CD14-positive monocyte (primary cell): ENCODE measurements at regions not wholly inside any gene's neighbourhood (a gene's known extent, or its start where the extent isn't known, plus 50 kb on each side); places are given as distances from the start of the nearest gene placed in this dataset.

ENCODE experiments used
- DNase-seq, 3 donors: peaks; one replicate each; pipeline ENCODE4 v3.0.0-alpha.2; 2011 to 2022
- H2AFZ ChIP-seq: 2 replicates; pipeline ENCODE4 v1.6.0; 2012; ENCODE audit warnings: mild to moderate bottlenecking, low read depth, low read length, inconsistent platforms; ENCODE audit not compliant: insufficient read depth, poor library complexity, severe bottlenecking
- H3K27ac ChIP-seq, 2 donors: 1 replicate in 1 of 2; 2 replicates in 1 of 2; pipeline ENCODE4 v1.5.1; 2012 to 2013; ENCODE audit warnings: low read length in 2 of 2, control low read depth in 1 of 2, inconsistent platforms in 1 of 2, low read depth in 1 of 2, mild to moderate bottlenecking in 1 of 2
- H3K27me3 ChIP-seq, 2 donors: one replicate each; pipeline versions ENCODE4 v1.6.0 to v1.6.1; 2011 to 2013; ENCODE audit warnings: low read length in 2 of 2; ENCODE audit not compliant: control insufficient read depth in 2 of 2, insufficient read depth in 2 of 2
- H3K36me3 ChIP-seq, 2 donors: replicated peaks in 1 of 2; 1 replicate in 1 of 2; 2 replicates in 1 of 2; pipeline versions ENCODE4 v1.5.1 to v1.6.1; 2012 to 2013; ENCODE audit warnings: low read length in 2 of 2, control low read depth in 1 of 2, inconsistent platforms in 1 of 2, mild to moderate bottlenecking in 1 of 2; ENCODE audit not compliant: insufficient read depth in 2 of 2, control insufficient read depth in 1 of 2
- H3K4me1 ChIP-seq, 2 donors: 1 replicate in 1 of 2; 2 replicates in 1 of 2; pipeline versions ENCODE4 v1.5.1 to v1.6.1; 2012 to 2013; ENCODE audit warnings: low read length in 2 of 2, control low read depth in 1 of 2, inconsistent platforms in 1 of 2, mild to moderate bottlenecking in 1 of 2, moderate library complexity in 1 of 2; ENCODE audit not compliant: insufficient read depth in 2 of 2, control insufficient read depth in 1 of 2
- H3K4me2 ChIP-seq: replicated peaks from 2 replicates; pipeline ENCODE3; 2012; ENCODE audit warnings: low read length, moderate library complexity, mild to moderate bottlenecking; ENCODE audit not compliant: poor library complexity, severe bottlenecking; ENCODE audit errors: extremely low read depth
- H3K4me3 ChIP-seq, 3 experiments: fragments of 200-600 bp in 1 of 3; sonication (generic) in 1 of 3; replicated peaks in 1 of 3; 1 replicate in 2 of 3; 2 replicates in 1 of 3; pipeline ENCODE4 v1.5.1; 2011 to 2013; ENCODE audit warnings: low read length in 3 of 3, mild to moderate bottlenecking in 3 of 3, control low read depth in 2 of 3, low read depth in 2 of 3, inconsistent platforms in 1 of 3, moderate library complexity in 1 of 3
- H3K79me2 ChIP-seq: 2 replicates; pipeline ENCODE4 v1.6.0; 2012; ENCODE audit warnings: mild to moderate bottlenecking, control low read depth, inconsistent platforms, low read length, moderate library complexity; ENCODE audit not compliant: insufficient read depth
- H3K9ac ChIP-seq: 2 replicates; pipeline ENCODE4 v1.6.0; 2017; ENCODE audit warnings: low read length, mild to moderate bottlenecking; ENCODE audit not compliant: insufficient read depth, poor library complexity, severe bottlenecking
- H3K9me3 ChIP-seq, 2 donors: replicated peaks in 1 of 2; 1 replicate in 1 of 2; 2 replicates in 1 of 2; pipeline versions ENCODE4 v1.5.1 to v1.6.1; 2012 to 2013; ENCODE audit warnings: low read length in 2 of 2, control low read depth in 1 of 2; ENCODE audit not compliant: control insufficient read depth in 1 of 2, insufficient read depth in 1 of 2
- H4K20me1 ChIP-seq: 2 replicates; pipeline ENCODE4 v1.6.0; 2012; ENCODE audit warnings: mild to moderate bottlenecking, low read length, control low read depth, moderate library complexity; ENCODE audit not compliant: insufficient read depth
- H3K27ac Mint-ChIP-seq, 7 donors: one replicate each; pipeline ENCODE4 v1.8.0; 2020; ENCODE audit warnings: mild to moderate bottlenecking in 7 of 7, mixed read lengths in 7 of 7, moderate library complexity in 6 of 7, inconsistent platforms in 2 of 7
- H3K27me3 Mint-ChIP-seq, 3 donors: one replicate each; pipeline ENCODE4 v1.8.0; 2021 to 2022; ENCODE audit warnings: low read depth in 3 of 3, mild to moderate bottlenecking in 3 of 3, mixed read lengths in 3 of 3, moderate library complexity in 3 of 3, inconsistent platforms in 1 of 3
- H3K36me3 Mint-ChIP-seq, 2 donors: one replicate each; pipeline ENCODE4 v1.8.0; 2020; ENCODE audit warnings: mixed read lengths in 2 of 2, inconsistent platforms in 1 of 2, mild to moderate bottlenecking in 1 of 2
- H3K4me1 Mint-ChIP-seq: one replicate; pipeline ENCODE4 v1.8.0; 2020; ENCODE audit warnings: mild to moderate bottlenecking, mixed read lengths
- H3K4me3 Mint-ChIP-seq, 2 donors: one replicate each; pipeline ENCODE4 v1.8.0; 2020; ENCODE audit warnings: mild to moderate bottlenecking in 2 of 2, mixed read lengths in 2 of 2, moderate library complexity in 1 of 2
- H3K9me3 Mint-ChIP-seq, 7 donors: one replicate each; pipeline ENCODE4 v1.8.0; 2020 to 2022; ENCODE audit warnings: mixed read lengths in 7 of 7, mild to moderate bottlenecking in 6 of 7, moderate library complexity in 6 of 7, inconsistent platforms in 2 of 7
- CTCF ChIP-seq: fragments of 200-600 bp; IDR thresholded peaks from one replicate; pipeline ENCODE4 v1.8.0; 2022; ENCODE audit warnings: antibody characterized with exemption, mild to moderate bottlenecking
- WGBS: methylation state at CpG from one replicate; pipeline ENCODE4 v1.1.5; 2013; ENCODE audit warnings: missing lambda C conversion rate; ENCODE audit not compliant: insufficient coverage; 5-methylcytosine and 5-hydroxymethylcytosine counted together
- intact Hi-C, 2 donors: fragments of 100-400 bp; cut with micrococcal nuclease; formaldehyde crosslinking; loops; one replicate each; pipeline versions ENCODE4 v1.15.0 to v1.15.1; 2023

- Mint-ChIP-seq H3K4me3 (no peak overlapping the region), H3K4me1 (no peaks in the 10 kb centered on the region), H3K9me3 (peaks cover 35 to 79% (median 69%) of the 10 kb centered on the region in 7 donors), H3K36me3 (no peaks in the 10 kb centered on the region), H3K27ac (no peak overlapping the region), H3K27me3 (no peaks in the 10 kb centered on the region)
- no peak for TF ChIP-seq CTCF
- Histone ChIP-seq H3K79me2 (no peaks in the 10 kb centered on the region), H3K36me3 (no peaks in the 10 kb centered on the region), H3K27ac (no peak overlapping the region), H3K9ac (no peak overlapping the region), H3K9me3 (peaks cover 82 to 84% of the 10 kb centered on the region in 2 donors), H3K4me3 (no peak overlapping the region), H3K4me1 (no peaks in the 10 kb centered on the region), H3K27me3 (no peaks in the 10 kb centered on the region), H2AFZ (no peak overlapping the region), H4K20me1 (no peaks in the 10 kb centered on the region), H3K4me2 (no peak overlapping the region)
- 80% methylated on average over 5 of the region's 6 CpGs for WGBS
- no peak for DNase-seq
- intact Hi-C loops: no loop called here
Measured at GRCh38 chr16:35142147-35142808, 1682.9 kb downstream of the TP53TG3F start.

GRCh38 chr16:35142809-35143192, 1683.4 kb downstream of the TP53TG3F start:
- Histone ChIP-seq H3K4me3 (no peak overlapping the region), H2AFZ (no peak overlapping the region), H3K9me3 (peaks cover 82 to 85% of the 10 kb centered on the region in 2 donors), H3K4me2 (no peak overlapping the region), H3K9ac (no peak overlapping the region), H3K36me3 (no peaks in the 10 kb centered on the region), H3K27ac (no peak overlapping the region), H3K27me3 (no peaks in the 10 kb centered on the region), H4K20me1 (no peaks in the 10 kb centered on the region), H3K4me1 (no peaks in the 10 kb centered on the region), H3K79me2 (no peaks in the 10 kb centered on the region)
- Mint-ChIP-seq H3K27ac (no peak overlapping the region), H3K36me3 (no peaks in the 10 kb centered on the region), H3K4me1 (no peaks in the 10 kb centered on the region), H3K27me3 (no peaks in the 10 kb centered on the region), H3K4me3 (no peak overlapping the region), H3K9me3 (peaks cover 37 to 84% (median 69%) of the 10 kb centered on the region in 7 donors)
- no peak for DNase-seq
- no peak for TF ChIP-seq CTCF
- intact Hi-C loops: no loop called here
- 97% methylated on average over 4 of the region's 12 CpGs for WGBS
